GM23338 (cell line): ENCODE measurements at regions not wholly inside any gene's neighbourhood (a gene's known extent, or its start where the extent isn't known, plus 50 kb on each side); places are given as distances from the start of the nearest gene placed in this dataset.
"Not testable (repeated sequence)": the region's sequence is repeated elsewhere in the genome, so short reads cannot be mapped to it uniquely, and the experiment has no call there.

Experiments
- CREB1 ChIP-seq: fragments of 250-450 bp; sonication (Bioruptor Pico); IDR thresholded peaks from 2 replicates; pipeline ENCODE4 v1.5.0; 2020; ENCODE audit warnings: low read depth, mild to moderate bottlenecking, moderate library complexity
- EZH2 ChIP-seq: fragments of 200-600 bp; sonication (generic); IDR thresholded peaks from one replicate; pipeline ENCODE4 v1.8.0; 2017; ENCODE audit warnings: antibody characterized with exemption, mild to moderate bottlenecking, low read depth; ENCODE audit not compliant: unreplicated experiment
- EZH2phosphoT487 ChIP-seq: fragments of 200-600 bp; sonication (generic); IDR thresholded peaks from one replicate; pipeline ENCODE4 v1.8.1; 2018; ENCODE audit warnings: antibody characterized with exemption; ENCODE audit not compliant: unreplicated experiment
- JUNB ChIP-seq: IDR thresholded peaks from one replicate; pipeline ENCODE4 v1.6.1; 2016; ENCODE audit warnings: antibody characterized with exemption; ENCODE audit not compliant: unreplicated experiment
- NANOG ChIP-seq: IDR thresholded peaks from 2 replicates; pipeline ENCODE4 v1.6.1; 2016; ENCODE audit warnings: antibody characterized with exemption, borderline replicate concordance
- POLR2AphosphoS5 ChIP-seq: IDR thresholded peaks from 2 replicates; pipeline ENCODE4 v1.6.1; 2016; ENCODE audit warnings: antibody characterized with exemption, low read depth
- STAT1 ChIP-seq: IDR thresholded peaks from one replicate; pipeline ENCODE4 v1.6.1; 2016; ENCODE audit warnings: antibody characterized with exemption; ENCODE audit not compliant: unreplicated experiment
- ZNF114 ChIP-seq: fragments of 250-450 bp; sonication (Bioruptor Pico); IDR thresholded peaks from 2 replicates; pipeline ENCODE4 v1.5.0; 2020; ENCODE audit warnings: mild to moderate bottlenecking, moderate library complexity
- ZNF331 ChIP-seq: fragments of 250-450 bp; sonication (Bioruptor Pico); IDR thresholded peaks from 2 replicates; pipeline ENCODE4 v1.5.0; 2020; ENCODE audit warnings: low read depth, mild to moderate bottlenecking, moderate library complexity
- TF ChIP-seq, protein P1 (sequence below), 2 experiments: fragments of 200-600 bp in 1 of 2; sonication (generic) in 1 of 2; conservative IDR thresholded peaks; 2 replicates each; pipeline versions ENCODE4 v1.5.1 to v1.6.1; 2016 to 2017; ENCODE audit warnings: antibody characterized with exemption in 2 of 2, low read depth in 2 of 2, mild to moderate bottlenecking in 2 of 2, moderate library complexity in 1 of 2
- TF ChIP-seq, protein P2 (sequence below): IDR thresholded peaks from one replicate; pipeline ENCODE4 v1.6.1; 2018; ENCODE audit warnings: antibody characterized with exemption; ENCODE audit not compliant: unreplicated experiment
- TF ChIP-seq, protein P3 (sequence below): IDR thresholded peaks from 2 replicates; pipeline ENCODE4 v1.6.1; 2016; ENCODE audit warnings: antibody characterized with exemption
- TF ChIP-seq, protein P4 (sequence below): fragments of 250-450 bp; sonication (Bioruptor Pico); IDR thresholded peaks from 2 replicates; pipeline ENCODE4 v1.5.0; 2020; ENCODE audit warnings: mild to moderate bottlenecking, moderate library complexity

DNA sequence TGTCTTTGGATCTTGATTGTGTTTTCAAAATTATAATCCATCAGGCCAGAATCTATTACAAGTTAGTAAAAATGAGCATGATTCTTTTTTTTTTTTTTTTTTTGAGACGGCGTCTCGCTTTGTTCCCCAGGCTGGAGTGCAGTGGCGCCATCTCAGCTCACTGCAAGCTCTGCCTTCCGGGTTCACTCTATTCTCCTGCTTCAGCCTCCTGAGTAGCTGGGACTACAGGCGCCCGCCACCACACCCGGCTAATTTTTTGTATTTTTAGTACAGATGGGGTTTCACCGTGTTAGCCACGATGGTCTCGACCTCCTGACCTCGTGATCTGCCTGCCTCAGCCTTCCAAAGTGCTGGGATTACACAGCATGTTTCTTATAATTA lies 258.8 kb downstream of the ANAPC1 start:
- TF ChIP-seq, protein P1, sequence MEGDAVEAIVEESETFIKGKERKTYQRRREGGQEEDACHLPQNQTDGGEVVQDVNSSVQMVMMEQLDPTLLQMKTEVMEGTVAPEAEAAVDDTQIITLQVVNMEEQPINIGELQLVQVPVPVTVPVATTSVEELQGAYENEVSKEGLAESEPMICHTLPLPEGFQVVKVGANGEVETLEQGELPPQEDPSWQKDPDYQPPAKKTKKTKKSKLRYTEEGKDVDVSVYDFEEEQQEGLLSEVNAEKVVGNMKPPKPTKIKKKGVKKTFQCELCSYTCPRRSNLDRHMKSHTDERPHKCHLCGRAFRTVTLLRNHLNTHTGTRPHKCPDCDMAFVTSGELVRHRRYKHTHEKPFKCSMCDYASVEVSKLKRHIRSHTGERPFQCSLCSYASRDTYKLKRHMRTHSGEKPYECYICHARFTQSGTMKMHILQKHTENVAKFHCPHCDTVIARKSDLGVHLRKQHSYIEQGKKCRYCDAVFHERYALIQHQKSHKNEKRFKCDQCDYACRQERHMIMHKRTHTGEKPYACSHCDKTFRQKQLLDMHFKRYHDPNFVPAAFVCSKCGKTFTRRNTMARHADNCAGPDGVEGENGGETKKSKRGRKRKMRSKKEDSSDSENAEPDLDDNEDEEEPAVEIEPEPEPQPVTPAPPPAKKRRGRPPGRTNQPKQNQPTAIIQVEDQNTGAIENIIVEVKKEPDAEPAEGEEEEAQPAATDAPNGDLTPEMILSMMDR (conservative IDR thresholded peaks at IDR 0.05; ENCODE audit: low read depth in 2 of 2): not testable (repeated sequence)
- TF ChIP-seq EZH2phosphoT487; POLR2AphosphoS5; EZH2; NANOG; CREB1 (CRISPR knock-in tag); JUNB; ZNF331 (CRISPR knock-in tag); STAT1; ZNF114 (CRISPR knock-in tag): not testable (repeated sequence)
- TF ChIP-seq, protein P2, sequence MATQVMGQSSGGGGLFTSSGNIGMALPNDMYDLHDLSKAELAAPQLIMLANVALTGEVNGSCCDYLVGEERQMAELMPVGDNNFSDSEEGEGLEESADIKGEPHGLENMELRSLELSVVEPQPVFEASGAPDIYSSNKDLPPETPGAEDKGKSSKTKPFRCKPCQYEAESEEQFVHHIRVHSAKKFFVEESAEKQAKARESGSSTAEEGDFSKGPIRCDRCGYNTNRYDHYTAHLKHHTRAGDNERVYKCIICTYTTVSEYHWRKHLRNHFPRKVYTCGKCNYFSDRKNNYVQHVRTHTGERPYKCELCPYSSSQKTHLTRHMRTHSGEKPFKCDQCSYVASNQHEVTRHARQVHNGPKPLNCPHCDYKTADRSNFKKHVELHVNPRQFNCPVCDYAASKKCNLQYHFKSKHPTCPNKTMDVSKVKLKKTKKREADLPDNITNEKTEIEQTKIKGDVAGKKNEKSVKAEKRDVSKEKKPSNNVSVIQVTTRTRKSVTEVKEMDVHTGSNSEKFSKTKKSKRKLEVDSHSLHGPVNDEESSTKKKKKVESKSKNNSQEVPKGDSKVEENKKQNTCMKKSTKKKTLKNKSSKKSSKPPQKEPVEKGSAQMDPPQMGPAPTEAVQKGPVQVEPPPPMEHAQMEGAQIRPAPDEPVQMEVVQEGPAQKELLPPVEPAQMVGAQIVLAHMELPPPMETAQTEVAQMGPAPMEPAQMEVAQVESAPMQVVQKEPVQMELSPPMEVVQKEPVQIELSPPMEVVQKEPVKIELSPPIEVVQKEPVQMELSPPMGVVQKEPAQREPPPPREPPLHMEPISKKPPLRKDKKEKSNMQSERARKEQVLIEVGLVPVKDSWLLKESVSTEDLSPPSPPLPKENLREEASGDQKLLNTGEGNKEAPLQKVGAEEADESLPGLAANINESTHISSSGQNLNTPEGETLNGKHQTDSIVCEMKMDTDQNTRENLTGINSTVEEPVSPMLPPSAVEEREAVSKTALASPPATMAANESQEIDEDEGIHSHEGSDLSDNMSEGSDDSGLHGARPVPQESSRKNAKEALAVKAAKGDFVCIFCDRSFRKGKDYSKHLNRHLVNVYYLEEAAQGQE: not testable (repeated sequence)
- TF ChIP-seq, protein P3, sequence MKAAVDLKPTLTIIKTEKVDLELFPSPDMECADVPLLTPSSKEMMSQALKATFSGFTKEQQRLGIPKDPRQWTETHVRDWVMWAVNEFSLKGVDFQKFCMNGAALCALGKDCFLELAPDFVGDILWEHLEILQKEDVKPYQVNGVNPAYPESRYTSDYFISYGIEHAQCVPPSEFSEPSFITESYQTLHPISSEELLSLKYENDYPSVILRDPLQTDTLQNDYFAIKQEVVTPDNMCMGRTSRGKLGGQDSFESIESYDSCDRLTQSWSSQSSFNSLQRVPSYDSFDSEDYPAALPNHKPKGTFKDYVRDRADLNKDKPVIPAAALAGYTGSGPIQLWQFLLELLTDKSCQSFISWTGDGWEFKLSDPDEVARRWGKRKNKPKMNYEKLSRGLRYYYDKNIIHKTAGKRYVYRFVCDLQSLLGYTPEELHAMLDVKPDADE: not testable (repeated sequence)
- TF ChIP-seq, protein P4, sequence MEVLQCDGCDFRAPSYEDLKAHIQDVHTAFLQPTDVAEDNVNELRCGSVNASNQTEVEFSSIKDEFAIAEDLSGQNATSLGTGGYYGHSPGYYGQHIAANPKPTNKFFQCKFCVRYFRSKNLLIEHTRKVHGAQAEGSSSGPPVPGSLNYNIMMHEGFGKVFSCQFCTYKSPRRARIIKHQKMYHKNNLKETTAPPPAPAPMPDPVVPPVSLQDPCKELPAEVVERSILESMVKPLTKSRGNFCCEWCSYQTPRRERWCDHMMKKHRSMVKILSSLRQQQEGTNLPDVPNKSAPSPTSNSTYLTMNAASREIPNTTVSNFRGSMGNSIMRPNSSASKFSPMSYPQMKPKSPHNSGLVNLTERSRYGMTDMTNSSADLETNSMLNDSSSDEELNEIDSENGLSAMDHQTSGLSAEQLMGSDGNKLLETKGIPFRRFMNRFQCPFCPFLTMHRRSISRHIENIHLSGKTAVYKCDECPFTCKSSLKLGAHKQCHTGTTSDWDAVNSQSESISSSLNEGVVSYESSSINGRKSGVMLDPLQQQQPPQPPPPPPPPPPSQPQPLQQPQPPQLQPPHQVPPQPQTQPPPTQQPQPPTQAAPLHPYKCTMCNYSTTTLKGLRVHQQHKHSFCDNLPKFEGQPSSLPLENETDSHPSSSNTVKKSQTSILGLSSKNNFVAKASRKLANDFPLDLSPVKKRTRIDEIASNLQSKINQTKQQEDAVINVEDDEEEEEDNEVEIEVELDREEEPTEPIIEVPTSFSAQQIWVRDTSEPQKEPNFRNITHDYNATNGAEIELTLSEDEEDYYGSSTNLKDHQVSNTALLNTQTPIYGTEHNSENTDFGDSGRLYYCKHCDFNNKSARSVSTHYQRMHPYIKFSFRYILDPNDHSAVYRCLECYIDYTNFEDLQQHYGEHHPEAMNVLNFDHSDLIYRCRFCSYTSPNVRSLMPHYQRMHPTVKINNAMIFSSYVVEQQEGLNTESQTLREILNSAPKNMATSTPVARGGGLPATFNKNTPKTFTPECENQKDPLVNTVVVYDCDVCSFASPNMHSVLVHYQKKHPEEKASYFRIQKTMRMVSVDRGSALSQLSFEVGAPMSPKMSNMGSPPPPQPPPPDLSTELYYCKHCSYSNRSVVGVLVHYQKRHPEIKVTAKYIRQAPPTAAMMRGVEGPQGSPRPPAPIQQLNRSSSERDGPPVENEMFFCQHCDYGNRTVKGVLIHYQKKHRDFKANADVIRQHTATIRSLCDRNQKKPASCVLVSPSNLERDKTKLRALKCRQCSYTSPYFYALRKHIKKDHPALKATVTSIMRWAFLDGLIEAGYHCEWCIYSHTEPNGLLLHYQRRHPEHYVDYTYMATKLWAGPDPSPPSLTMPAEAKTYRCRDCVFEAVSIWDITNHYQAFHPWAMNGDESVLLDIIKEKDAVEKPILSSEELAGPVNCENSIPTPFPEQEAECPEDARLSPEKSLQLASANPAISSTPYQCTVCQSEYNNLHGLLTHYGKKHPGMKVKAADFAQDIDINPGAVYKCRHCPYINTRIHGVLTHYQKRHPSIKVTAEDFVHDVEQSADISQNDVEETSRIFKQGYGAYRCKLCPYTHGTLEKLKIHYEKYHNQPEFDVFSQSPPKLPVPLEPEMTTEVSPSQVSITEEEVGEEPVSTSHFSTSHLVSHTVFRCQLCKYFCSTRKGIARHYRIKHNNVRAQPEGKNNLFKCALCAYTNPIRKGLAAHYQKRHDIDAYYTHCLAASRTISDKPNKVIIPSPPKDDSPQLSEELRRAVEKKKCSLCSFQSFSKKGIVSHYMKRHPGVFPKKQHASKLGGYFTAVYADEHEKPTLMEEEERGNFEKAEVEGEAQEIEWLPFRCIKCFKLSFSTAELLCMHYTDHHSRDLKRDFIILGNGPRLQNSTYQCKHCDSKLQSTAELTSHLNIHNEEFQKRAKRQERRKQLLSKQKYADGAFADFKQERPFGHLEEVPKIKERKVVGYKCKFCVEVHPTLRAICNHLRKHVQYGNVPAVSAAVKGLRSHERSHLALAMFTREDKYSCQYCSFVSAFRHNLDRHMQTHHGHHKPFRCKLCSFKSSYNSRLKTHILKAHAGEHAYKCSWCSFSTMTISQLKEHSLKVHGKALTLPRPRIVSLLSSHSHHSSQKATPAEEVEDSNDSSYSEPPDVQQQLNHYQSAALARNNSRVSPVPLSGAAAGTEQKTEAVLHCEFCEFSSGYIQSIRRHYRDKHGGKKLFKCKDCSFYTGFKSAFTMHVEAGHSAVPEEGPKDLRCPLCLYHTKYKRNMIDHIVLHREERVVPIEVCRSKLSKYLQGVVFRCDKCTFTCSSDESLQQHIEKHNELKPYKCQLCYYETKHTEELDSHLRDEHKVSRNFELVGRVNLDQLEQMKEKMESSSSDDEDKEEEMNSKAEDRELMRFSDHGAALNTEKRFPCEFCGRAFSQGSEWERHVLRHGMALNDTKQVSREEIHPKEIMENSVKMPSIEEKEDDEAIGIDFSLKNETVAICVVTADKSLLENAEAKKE: not testable (repeated sequence)
